HepG2 (cell line): ENCODE measurements at regions not wholly inside any gene's neighbourhood (a gene's known extent, or its start where the extent isn't known, plus 50 kb on each side); places are given as distances from the start of the nearest gene placed in this dataset.
A peak's percentile ranks its signal among the peaks of the same experiment; 100 is the strongest.

Experiments
- ATAC-seq: fragments of 200-7000 bp; cut with Tn5 transposase; 3 replicates; pipeline ENCODE4 v1.9.1; 2020; ENCODE audit warnings: mild to moderate bottlenecking, moderate library complexity
- BruUV-seq: library from RNA; stranded (reverse); fragments of 400-500 nt; replicated peaks from 2 replicates; lab custom pipeline; 2021; lab: Mats Ljungman, UMichigan
- CTCF ChIA-PET: fragments of 300-600 bp; formaldehyde crosslinking; extraction: SDS; loops from one replicate; lab custom pipeline; 2021; ENCODE audit warnings: low total read pairs, inconsistent platforms, low intra/inter-chr PET ratio; lab: Yijun Ruan, JAX
- POLR2A ChIA-PET: fragments of 350-600 bp; sonication (Branson Sonifier 250); formaldehyde crosslinking; loops from one replicate; lab custom pipeline; 2020; ENCODE audit warnings: antibody characterized with exemption, inconsistent platforms; lab: Yijun Ruan, JAX
- DNase-seq: peaks from one replicate; pipeline ENCODE4 v3.0.0-alpha.2; 2015; ENCODE audit warnings: low spot score
- FAIRE-seq: peaks from 3 replicates; lab custom pipeline; 2011; peaks lifted over from hg19 to GRCh38; lab: Jason Lieb, UNC
- H2AFZ ChIP-seq: one replicate; pipeline ENCODE4 v1.6.1; 2011; ENCODE audit warnings: low read length, inconsistent platforms
- H3K27ac ChIP-seq: fragments of 300-600 bp; 3 replicates; pipeline ENCODE4 v1.8.0; 2011; ENCODE audit warnings: mixed run types, mild to moderate bottlenecking, mixed read lengths, low read length, inconsistent platforms; ENCODE audit not compliant: insufficient read depth; ENCODE audit errors: extremely low read length
- H3K27me3 ChIP-seq, 2 experiments: fragments of 200-600 bp in 1 of 2; 2 replicates in 1 of 2; 3 replicates in 1 of 2; pipeline versions ENCODE4 v1.6.0 to v1.8.0; 2011; ENCODE audit warnings: low read length in 2 of 2, mild to moderate bottlenecking in 2 of 2, moderate library complexity in 2 of 2, inconsistent platforms in 1 of 2; ENCODE audit not compliant: insufficient read depth in 2 of 2, control insufficient read depth in 1 of 2
- H3K36me3 ChIP-seq, 2 experiments: fragments of 200-600 bp in 1 of 2; replicated peaks in 1 of 2; 2 replicates in 1 of 2; 3 replicates in 1 of 2; pipeline versions ENCODE4 v1.5.1 to v1.8.0; 2011; ENCODE audit warnings: low read length in 2 of 2, inconsistent platforms in 1 of 2; ENCODE audit not compliant: insufficient read depth in 2 of 2, control insufficient read depth in 1 of 2
- H3K4me1 ChIP-seq: 2 replicates; pipeline ENCODE4 v1.5.1; 2012; ENCODE audit warnings: low read length, inconsistent platforms; ENCODE audit not compliant: insufficient read depth
- H3K4me2 ChIP-seq: 2 replicates; pipeline ENCODE4 v1.6.0; 2011; ENCODE audit warnings: low read depth, low read length, inconsistent platforms
- H3K4me3 ChIP-seq, 3 experiments: fragments of 200-600 bp in 1 of 3; sonication (generic), shearing (Covaris generic) in 1 of 3; replicated peaks in 1 of 3; 2 replicates each; pipeline ENCODE4 v1.5.1; 2011 to 2016; ENCODE audit warnings: low read length in 3 of 3, inconsistent platforms in 2 of 3, low read depth in 2 of 3, mild to moderate bottlenecking in 2 of 3, control low read depth in 1 of 3, mixed read lengths in 1 of 3; ENCODE audit not compliant: insufficient read depth in 1 of 3
- H3K79me2 ChIP-seq: one replicate; pipeline ENCODE4 v1.6.1; 2011; ENCODE audit warnings: low read length, inconsistent platforms; ENCODE audit not compliant: insufficient read depth
- H3K9ac ChIP-seq: 2 replicates; pipeline ENCODE4 v1.6.0; 2011; ENCODE audit warnings: mild to moderate bottlenecking, low read depth, low read length, inconsistent platforms; ENCODE audit not compliant: insufficient read depth
- H3K9me3 ChIP-seq: 2 replicates; pipeline ENCODE4 v1.5.1; 2012; ENCODE audit warnings: mild to moderate bottlenecking, low read length
- H4K20me1 ChIP-seq: 2 replicates; pipeline ENCODE4 v1.6.0; 2011; ENCODE audit warnings: inconsistent platforms, mild to moderate bottlenecking, low read length, moderate library complexity; ENCODE audit not compliant: insufficient read depth
- FOXP1 ChIP-seq, 2 experiments: fragments of 450-650 bp in 1 of 2; IDR thresholded peaks; 2 replicates each; pipeline ENCODE4 v1.6.1; 2017 to 2018; ENCODE audit warnings: antibody characterized with exemption in 1 of 2
- HHEX ChIP-seq: IDR thresholded peaks from 2 replicates; pipeline ENCODE4 v1.6.1; 2016; ENCODE audit warnings: control low read depth
- NFIB ChIP-seq: sonication (generic); formaldehyde crosslinking; IDR thresholded peaks from 2 replicates; pipeline ENCODE4 v1.9.0; 2021; ENCODE audit warnings: missing genetic modification reagents, mild to moderate bottlenecking, borderline replicate concordance
- ONECUT2 ChIP-seq: sonication (generic); formaldehyde crosslinking; IDR thresholded peaks from 2 replicates; pipeline ENCODE4 v1.4.0; 2020; ENCODE audit warnings: missing genetic modification reagents
- PBX2 ChIP-seq: IDR thresholded peaks from 2 replicates; pipeline ENCODE4 v1.6.1; 2016; ENCODE audit warnings: control low read depth
- PCBP2 ChIP-seq: fragments of 200-400 bp; formaldehyde crosslinking; optimal IDR thresholded peaks from 2 replicates; pipeline ENCODE3; 2018; ENCODE audit warnings: low read length, low read depth; ENCODE audit not compliant: poor library complexity, severe bottlenecking
- SOX13 ChIP-seq, 3 experiments: fragments of 450-650 bp in 1 of 3; sonication (generic) in 1 of 3; formaldehyde crosslinking in 1 of 3; IDR thresholded peaks in 2 of 3; conservative IDR thresholded peaks in 1 of 3; 2 replicates each; pipeline versions ENCODE4 v1.5.0 to v1.6.1; 2016 to 2020; ENCODE audit warnings: antibody characterized with exemption in 1 of 3, mild to moderate bottlenecking in 1 of 3, missing compliant biosample characterization in 1 of 3, missing genetic modification reagents in 1 of 3, moderate library complexity in 1 of 3
- SOX5 ChIP-seq: IDR thresholded peaks from 2 replicates; pipeline ENCODE4 v1.6.1; 2016; ENCODE audit warnings: borderline replicate concordance
- SOX6 ChIP-seq, 2 experiments: fragments of 450-650 bp in 1 of 2; sonication (generic) in 1 of 2; formaldehyde crosslinking in 1 of 2; IDR thresholded peaks; 2 replicates each; pipeline versions ENCODE4 v1.4.0 to v1.6.1; 2017 to 2020; ENCODE audit warnings: antibody characterized with exemption in 1 of 2, mild to moderate bottlenecking in 1 of 2, missing genetic modification reagents in 1 of 2
- ZNF609 ChIP-seq: sonication (generic); formaldehyde crosslinking; IDR thresholded peaks from 2 replicates; pipeline ENCODE4 v1.4.0; 2020; ENCODE audit warnings: mild to moderate bottlenecking, missing genetic modification reagents, borderline replicate concordance
- ZNF724P ChIP-seq: sonication (generic); formaldehyde crosslinking; IDR thresholded peaks from 2 replicates; pipeline ENCODE4 v1.8.0; 2022; ENCODE audit warnings: missing genetic modification reagents, borderline replicate concordance
- ZSCAN12 ChIP-seq: sonication (generic); formaldehyde crosslinking; IDR thresholded peaks from 2 replicates; pipeline ENCODE4 v1.9.0; 2021; ENCODE audit warnings: mild to moderate bottlenecking, missing genetic modification reagents
- WGBS: methylation state at CpG from one replicate; pipeline ENCODE4 v1.1.6; 2017; ENCODE audit warnings: low lambda C conversion rate; 5-methylcytosine and 5-hydroxymethylcytosine counted together
- in situ Hi-C: cut with HindIII; loops from 2 replicates; pipeline ENCODE4 v1.10.0; 2017; ENCODE audit warnings: low pct_unique_long_range_greater_than_20kb; ENCODE audit not compliant: extremely low pct_ligation_motif_present
- intact Hi-C: fragments of 100-400 bp; cut with micrococcal nuclease; formaldehyde crosslinking; loops from one replicate; pipeline ENCODE4 v1.10.0; 2022; ENCODE audit not compliant: unreplicated experiment

GRCh38 chr6:80404889-80405288 is 298.4 kb downstream of the BCKDHB start:
- H3K9me3 ChIP-seq = no peaks in the 10 kb centered on the region
- H3K27me3 ChIP-seq = no peaks in the 10 kb centered on the region
- ChIA-PET CTCF (no interaction called here), POLR2A (no interaction called here)
- H3K4me1 ChIP-seq = no peaks in the 10 kb centered on the region
- intact Hi-C loops (no loop called here), in situ Hi-C loops (no loop called here)
- 88% methylated on average over 1 of the region's 1 CpG for WGBS
- no peak overlapping the region for H3K9ac ChIP-seq
- H4K20me1 ChIP-seq = no peaks in the 10 kb centered on the region
- no peak overlapping the region for H3K27ac ChIP-seq
- H3K36me3 ChIP-seq = no peaks in the 10 kb centered on the region
- H3K4me2 ChIP-seq = no peak overlapping the region
- TF ChIP-seq FOXP1 (IDR thresholded peaks at IDR 0.05) (no peak), FOXP1 (CRISPR knock-in tag; IDR thresholded peaks at IDR 0.05) (peak; percentile 51), PCBP2 (no peak), ZSCAN12 (CRISPR knock-in tag) (no peak), NFIB (CRISPR knock-in tag) (no peak), ZNF724P (CRISPR knock-in tag) (no peak), SOX6 (IDR thresholded peaks at IDR 0.05) (no peak), SOX6 (CRISPR knock-in tag; IDR thresholded peaks at IDR 0.05) (peak; percentile 44; the same call in 1 of the 2 replicates), ZNF609 (CRISPR knock-in tag) (peak; percentile 50; the same call in 1 of the 2 replicates), ONECUT2 (CRISPR knock-in tag) (0 out of 2 replicates have a peak, but pooled peaks have one; percentile 36), SOX5 (CRISPR knock-in tag) (peak; percentile 42; the same call in 1 of the 2 replicates), HHEX (CRISPR knock-in tag) (peak; percentile 81), PBX2 (CRISPR knock-in tag) (peak; percentile 49; the same call in 1 of the 2 replicates), SOX13 (IDR thresholded peaks at IDR 0.05) (no peak), SOX13 (CRISPR knock-in tag; conservative IDR thresholded peaks at IDR 0.05 in 1 of 2, IDR thresholded peaks at IDR 0.05 in 1 of 2) (peak in 1 of 2 experiments; percentile 43; a peak in 1 of 4 replicates)
- H3K4me3 ChIP-seq = no peak overlapping the region
- H3K79me2 ChIP-seq = no peaks in the 10 kb centered on the region
- no TSS peak for BruUV-seq
- no peak overlapping the region for H2AFZ ChIP-seq
- FAIRE-seq (no peak), ATAC-seq (peak; percentile 48; the same call in 1 of the 3 replicates), DNase-seq (no peak)
